ENCODE measurements at regions not wholly inside any gene's neighbourhood (a gene's known extent, or its start where the extent isn't known, plus 50 kb on each side); places are given as distances from the start of the nearest gene placed in this dataset.

- DNase-seq = no peak
Measured at GRCh38 chr4:19879330-19879729, 372.4 kb upstream of the SLIT2 start.

- no peak for DNase-seq
Measured at GRCh38 chr4:19857991-19858390, 393.7 kb upstream of the SLIT2 start.

GRCh38 chr4:19857380-19857779 lies 394.3 kb upstream of the SLIT2 start:
- DNase-seq = peak; percentile 22

GRCh38 chr4:19850909-19851308 lies 400.8 kb upstream of the SLIT2 start:
- DNase-seq = no peak

GRCh38 chr4:19844446-19844845 lies 407.3 kb upstream of the SLIT2 start:
- DNase-seq = peak; percentile 32

- DNase-seq = no peak
Measured at GRCh38 chr4:19842471-19842870, 409.2 kb upstream of the SLIT2 start.

GRCh38 chr4:19838858-19839257 lies 412.8 kb upstream of the SLIT2 start:
- no peak for DNase-seq

- no peak for DNase-seq
Measured at GRCh38 chr4:19835429-19835828, 416.3 kb upstream of the SLIT2 start.

GRCh38 chr4:19832411-19832810 lies 419.3 kb upstream of the SLIT2 start:
- DNase-seq = no peak

- DNase-seq = no peak
Measured at GRCh38 chr4:19831644-19832285, 419.9 kb upstream of the SLIT2 start.

- DNase-seq = no peak
Measured at GRCh38 chr4:19829101-19829500, 422.6 kb upstream of the SLIT2 start.

GRCh38 chr4:19823781-19824180 lies 427.9 kb upstream of the SLIT2 start:
- DNase-seq = no peak

GRCh38 chr4:19819737-19820136 lies 432.0 kb upstream of the SLIT2 start:
- no peak for DNase-seq

GRCh38 chr4:19809989-19810388 lies 441.7 kb upstream of the SLIT2 start:
- DNase-seq = no peak

- no peak for DNase-seq
Measured at GRCh38 chr4:19807505-19807904, 444.2 kb upstream of the SLIT2 start.

- DNase-seq = no peak
Measured at GRCh38 chr4:19806865-19807264, 444.8 kb upstream of the SLIT2 start.

- no peak for DNase-seq
Measured at GRCh38 chr4:19803406-19803805, 448.3 kb upstream of the SLIT2 start.

GRCh38 chr4:19793831-19794230 lies 457.9 kb upstream of the SLIT2 start:
- DNase-seq = no peak

GRCh38 chr4:19791422-19792123 lies 460.1 kb upstream of the SLIT2 start:
- no peak for DNase-seq

GRCh38 chr4:19786616-19787015 lies 465.1 kb upstream of the SLIT2 start:
- no peak for DNase-seq

- DNase-seq = no peak
Measured at GRCh38 chr4:19783667-19784223, 468.0 kb upstream of the SLIT2 start.

GRCh38 chr4:19780871-19781270 lies 470.8 kb upstream of the SLIT2 start:
- DNase-seq = no peak

- no peak for DNase-seq
Measured at GRCh38 chr4:19776929-19777328, 474.8 kb upstream of the SLIT2 start.

GRCh38 chr4:19776021-19776459 lies 475.7 kb upstream of the SLIT2 start:
- peak; percentile 75 for DNase-seq
